GM18907 (cell line): ENCODE measurements at regions not wholly inside any gene's neighbourhood (a gene's known extent, or its start where the extent isn't known, plus 50 kb on each side); places are given as distances from the start of the nearest gene placed in this dataset.
A peak's percentile ranks its signal among the peaks of the same experiment; 100 is the strongest.
"Not testable (repeated sequence)": the region's sequence is repeated elsewhere in the genome, so short reads cannot be mapped to it uniquely, and the experiment has no call there.

Source experiments
- ATAC-seq: cut with Tn5 transposase; IDR thresholded peaks from one replicate; pipeline ENCODE4 v1.9.1; 2021; ENCODE audit warnings: mild to moderate bottlenecking, moderate library complexity; ENCODE audit not compliant: unreplicated experiment

GRCh38 chr2:142758973-142759372 is 118.5 kb upstream of the KYNU start:
- no peak for ATAC-seq

GRCh38 chr2:142757111-142757510 is 120.4 kb upstream of the KYNU start:
- ATAC-seq = no peak

GRCh38 chr2:142756430-142756829 is 121.0 kb upstream of the KYNU start:
- no peak for ATAC-seq

- no peak for ATAC-seq
Measured at GRCh38 chr2:142755191-142755590, 122.3 kb upstream of the KYNU start.

- ATAC-seq = no peak
Measured at GRCh38 chr2:142754182-142754581, 123.3 kb upstream of the KYNU start.

GRCh38 chr2:142750858-142751257 is 126.6 kb upstream of the KYNU start:
- no peak for ATAC-seq

GRCh38 chr2:142748559-142749099 is 128.8 kb upstream of the KYNU start:
- no peak for ATAC-seq

- no peak for ATAC-seq
Measured at GRCh38 chr2:142745691-142746090, 131.8 kb upstream of the KYNU start.

- no peak for ATAC-seq
Measured at GRCh38 chr2:142742371-142743214, 134.9 kb upstream of the KYNU start.

GRCh38 chr2:142741764-142742269 is 135.6 kb upstream of the KYNU start:
- peak; percentile 75 for ATAC-seq

- ATAC-seq = no peak
Measured at GRCh38 chr2:142734770-142735169, 142.7 kb upstream of the KYNU start.

- no peak for ATAC-seq
Measured at GRCh38 chr2:142734231-142734630, 143.2 kb upstream of the KYNU start.

- ATAC-seq = not testable (repeated sequence)
Measured at GRCh38 chr2:142729814-142730213, 147.7 kb upstream of the KYNU start.

- not testable (repeated sequence) for ATAC-seq
Measured at GRCh38 chr2:142727821-142728478, 149.5 kb upstream of the KYNU start.

- no peak for ATAC-seq
Measured at GRCh38 chr2:142725386-142725785, 152.1 kb upstream of the KYNU start.

- no peak for ATAC-seq
Measured at GRCh38 chr2:142724713-142725349, 152.6 kb upstream of the KYNU start.

- no peak for ATAC-seq
Measured at GRCh38 chr2:142724186-142724585, 153.3 kb upstream of the KYNU start.

GRCh38 chr2:142723236-142723635 is 154.2 kb upstream of the KYNU start:
- no peak for ATAC-seq

- no peak for ATAC-seq
Measured at GRCh38 chr2:142722569-142722968, 154.9 kb upstream of the KYNU start.

- ATAC-seq = no peak
Measured at GRCh38 chr2:142722086-142722485, 155.4 kb upstream of the KYNU start.

GRCh38 chr2:142721015-142721414 is 156.4 kb upstream of the KYNU start:
- no peak for ATAC-seq
